ENCODE measurements at regions not wholly inside any gene's neighbourhood (a gene's known extent, or its start where the extent isn't known, plus 50 kb on each side); places are given as distances from the start of the nearest gene placed in this dataset.

GRCh38 chr5:17364987-17365810, 132.8 kb upstream of the TAF11L2 start:
- TF ChIP-seq CTCF (IDR thresholded peaks at IDR 0.05; ENCODE audit: control insufficient read depth, extremely low read depth, insufficient read depth), result no peak

GRCh38 chr5:17365811-17366138, 132.3 kb upstream of the TAF11L2 start:
- no peak for TF ChIP-seq CTCF (IDR thresholded peaks at IDR 0.05; ENCODE audit: control insufficient read depth, extremely low read depth, insufficient read depth)
- no peak overlapping the region for H3K4me3 ChIP-seq (ENCODE audit: low read depth, low read length)
- peak; percentile 25 for DNase-seq (ENCODE audit: low read depth)

More at GRCh38 chr5:17364987-17365810, 132.8 kb upstream of the TAF11L2 start:
- DNase-seq (ENCODE audit: low read depth), result no peak
- H3K4me3 ChIP-seq (ENCODE audit: low read depth, low read length), result no peak overlapping the region

GRCh38 chr5:17367256-17367840, 130.7 kb upstream of the TAF11L2 start:
- no peak overlapping the region for H3K4me3 ChIP-seq (ENCODE audit: low read depth, low read length)
- no peak for DNase-seq (ENCODE audit: low read depth)
- no peak for TF ChIP-seq CTCF (IDR thresholded peaks at IDR 0.05; ENCODE audit: control insufficient read depth, extremely low read depth, insufficient read depth)

GRCh38 chr5:17370651-17371050, 127.4 kb upstream of the TAF11L2 start:
- no peak for DNase-seq (ENCODE audit: low read depth)
- no peak for TF ChIP-seq CTCF (IDR thresholded peaks at IDR 0.05; ENCODE audit: control insufficient read depth, extremely low read depth, insufficient read depth)
- no peak overlapping the region for H3K4me3 ChIP-seq (ENCODE audit: low read depth, low read length)

GRCh38 chr5:17373406-17373805, 124.6 kb upstream of the TAF11L2 start:
- TF ChIP-seq CTCF (IDR thresholded peaks at IDR 0.05; ENCODE audit: control insufficient read depth, extremely low read depth, insufficient read depth), result no peak
- no peak overlapping the region for H3K4me3 ChIP-seq (ENCODE audit: low read depth, low read length)
- DNase-seq (ENCODE audit: low read depth), result no peak

- H3K4me3 ChIP-seq (ENCODE audit: low read depth, low read length), result no peak overlapping the region
- no peak for TF ChIP-seq CTCF (IDR thresholded peaks at IDR 0.05; ENCODE audit: control insufficient read depth, extremely low read depth, insufficient read depth)
- DNase-seq (ENCODE audit: low read depth), result no peak
These were observed 124.0 kb upstream of the TAF11L2 start for GRCh38 chr5:17373814-17374556.
